ENCODE measurements at regions not wholly inside any gene's neighbourhood (a gene's known extent, or its start where the extent isn't known, plus 50 kb on each side); places are given as distances from the start of the nearest gene placed in this dataset.

GRCh38 chr17:53949473-53950090 is 126.9 kb downstream of the KIF2B start:
- no peak for TF ChIP-seq CTCF (conservative IDR thresholded peaks at IDR 0.05; ENCODE audit: low read depth, low read length)
- TF ChIP-seq POLR2A (IDR thresholded peaks at IDR 0.05; ENCODE audit: low read depth, low read length) = no peak
- TF ChIP-seq RAD21 (IDR thresholded peaks at IDR 0.05; ENCODE audit: low read length) = no peak

Measured in IMR-90 (cell line).